ENCODE measurements at regions not wholly inside any gene's neighbourhood (a gene's known extent, or its start where the extent isn't known, plus 50 kb on each side); places are given as distances from the start of the nearest gene placed in this dataset.

DNA sequence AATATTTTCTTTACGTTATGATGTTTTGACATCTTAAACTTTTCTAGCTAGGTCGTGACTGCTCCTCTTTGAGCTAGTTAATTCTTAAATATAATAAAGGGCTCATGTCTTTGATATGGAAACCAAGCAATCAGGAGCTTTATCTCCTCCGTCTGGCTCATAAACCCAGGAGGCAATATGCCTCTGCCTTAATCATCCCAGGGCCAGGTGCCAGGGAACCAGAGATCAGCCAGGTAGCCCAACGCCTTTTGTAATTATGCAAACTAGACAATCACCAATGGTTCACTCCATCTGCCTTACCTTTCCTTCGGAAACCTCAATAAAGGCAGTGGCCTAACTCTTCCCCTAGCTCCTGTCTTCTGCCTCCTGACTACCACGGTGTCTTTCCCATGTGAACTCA is 213.7 kb downstream of the KCNJ3 start:
- Histone ChIP-seq H3K4me3 (no peak overlapping the region), H4K20me1 (no peaks in the 10 kb centered on the region), H3K9ac (no peak overlapping the region), H3K27me3 (no peaks in the 10 kb centered on the region), H3K27ac (no peak overlapping the region), H3K9me3 (no peaks in the 10 kb centered on the region), H3K4me1 (no peaks in the 10 kb centered on the region), H3K4me2 (no peak overlapping the region), H3K36me3 (no peaks in the 10 kb centered on the region)
- no peak for TF ChIP-seq Cebpa-rat (IDR thresholded peaks at IDR 0.05)

- Histone ChIP-seq H3K9me3 (no peaks in the 10 kb centered on the region), H3K4me2 (no peak overlapping the region), H3K27ac (no peak overlapping the region), H3K9ac (no peak overlapping the region), H3K36me3 (no peaks in the 10 kb centered on the region), H3K4me3 (no peak overlapping the region), H3K4me1 (no peaks in the 10 kb centered on the region), H4K20me1 (no peaks in the 10 kb centered on the region), H3K27me3 (no peaks in the 10 kb centered on the region)
- TF ChIP-seq Cebpa-rat (IDR thresholded peaks at IDR 0.05): no peak
Observed at GRCh38 chr2:154911729-154912128, 213.2 kb downstream of the KCNJ3 start.

GRCh38 chr2:154910701-154911100 is 212.2 kb downstream of the KCNJ3 start:
- Histone ChIP-seq H4K20me1 (no peaks in the 10 kb centered on the region), H3K36me3 (no peaks in the 10 kb centered on the region), H3K27me3 (no peaks in the 10 kb centered on the region), H3K27ac (no peak overlapping the region), H3K4me1 (no peaks in the 10 kb centered on the region), H3K9me3 (no peaks in the 10 kb centered on the region), H3K9ac (no peak overlapping the region), H3K4me3 (no peak overlapping the region), H3K4me2 (no peak overlapping the region)
- TF ChIP-seq Cebpa-rat (IDR thresholded peaks at IDR 0.05): no peak

GRCh38 chr2:154908327-154908726 is 209.8 kb downstream of the KCNJ3 start:
- no peaks in the 10 kb centered on the region for H3K4me1 ChIP-seq
- no peaks in the 10 kb centered on the region for H3K36me3 ChIP-seq
- H3K4me2 ChIP-seq: no peak overlapping the region
- no peaks in the 10 kb centered on the region for H3K27me3 ChIP-seq
- H3K27ac ChIP-seq: no peak overlapping the region
- H4K20me1 ChIP-seq: no peaks in the 10 kb centered on the region
- H3K9me3 ChIP-seq: no peaks in the 10 kb centered on the region
- no peak for TF ChIP-seq Cebpa-rat (IDR thresholded peaks at IDR 0.05)
- no peak overlapping the region for H3K4me3 ChIP-seq
- no peak overlapping the region for H3K9ac ChIP-seq

Data from BLaER1 (cell line).